ENCODE measurements at regions not wholly inside any gene's neighbourhood (a gene's known extent, or its start where the extent isn't known, plus 50 kb on each side); places are given as distances from the start of the nearest gene placed in this dataset.

DNA sequence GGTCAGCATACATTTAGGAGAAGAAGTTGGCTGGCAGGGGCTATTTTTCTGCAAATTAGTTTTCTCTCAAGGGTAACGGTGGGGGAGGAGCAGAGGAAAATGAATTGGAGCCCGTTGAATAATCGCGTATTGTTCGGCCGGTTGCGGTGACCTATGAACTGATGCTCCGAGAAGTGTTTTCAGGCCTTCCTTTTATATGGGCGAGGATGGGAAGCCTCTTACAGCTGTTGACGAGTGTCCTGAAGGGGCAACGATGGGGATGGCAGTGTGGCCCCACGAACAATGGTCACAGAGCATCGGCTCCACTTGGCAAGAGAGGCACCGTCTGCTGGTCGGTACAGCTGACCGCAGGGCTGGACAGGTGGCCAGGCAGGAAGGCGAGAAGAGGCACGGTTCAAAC lies 400.7 kb downstream of the ZSWIM6 start:
- Histone ChIP-seq H3K27me3 (no peaks in the 10 kb centered on the region), H3K27ac (no peak overlapping the region), H3K9me3 (no peaks in the 10 kb centered on the region), H3K4me1 (no peaks in the 10 kb centered on the region), H3K36me3 (no peaks in the 10 kb centered on the region), H3K4me3 (no peak overlapping the region)
- DNase-seq (no peak), ATAC-seq (no peak)
- in situ Hi-C loops (cut with MboI; ENCODE audit: low sequenced_read_pairs in 4 of 4), result no loop called here
- intact Hi-C loops (cut with DNase I; ENCODE audit: low total_unique reads), result no loop called here
- TF ChIP-seq POLR2A (IDR thresholded peaks at IDR 0.05) (no peak), CTCF (IDR thresholded peaks at IDR 0.05 in 4 of 5, conservative IDR thresholded peaks at IDR 0.05 in 1 of 5) (no peak)

DNA sequence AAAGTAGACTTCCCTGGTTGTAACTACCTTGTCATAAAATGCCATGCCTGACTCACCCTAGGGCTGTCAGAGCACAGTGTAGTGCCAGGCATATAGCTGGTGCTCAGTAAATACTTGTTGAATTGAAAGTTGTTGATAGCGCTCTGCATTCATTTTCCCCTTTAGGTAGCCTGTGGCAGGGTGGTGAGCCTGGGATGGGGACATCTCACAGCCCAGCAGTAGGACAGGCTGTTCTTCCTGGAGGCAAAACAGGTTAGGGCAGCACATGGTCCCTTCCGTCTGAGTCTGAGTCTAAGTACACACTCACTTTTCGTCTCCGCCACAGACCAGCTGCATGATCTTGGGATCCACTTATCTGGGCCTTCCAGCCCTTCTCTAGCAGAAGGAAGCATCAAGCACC lies 401.9 kb downstream of the ZSWIM6 start:
- H3K27me3 ChIP-seq, result no peaks in the 10 kb centered on the region
- ATAC-seq (no peak), DNase-seq (no peak)
- in situ Hi-C loops (cut with MboI; ENCODE audit: low sequenced_read_pairs in 4 of 4), result no loop called here
- intact Hi-C loops (cut with DNase I; ENCODE audit: low total_unique reads), result no loop called here
- no peak overlapping the region for H3K4me3 ChIP-seq
- TF ChIP-seq POLR2A (IDR thresholded peaks at IDR 0.05) (no peak), CTCF (IDR thresholded peaks at IDR 0.05 in 4 of 5, conservative IDR thresholded peaks at IDR 0.05 in 1 of 5) (no peak)
- no peaks in the 10 kb centered on the region for H3K9me3 ChIP-seq
- H3K4me1 ChIP-seq, result no peaks in the 10 kb centered on the region
- no peaks in the 10 kb centered on the region for H3K36me3 ChIP-seq
- no peak overlapping the region for H3K27ac ChIP-seq

DNA sequence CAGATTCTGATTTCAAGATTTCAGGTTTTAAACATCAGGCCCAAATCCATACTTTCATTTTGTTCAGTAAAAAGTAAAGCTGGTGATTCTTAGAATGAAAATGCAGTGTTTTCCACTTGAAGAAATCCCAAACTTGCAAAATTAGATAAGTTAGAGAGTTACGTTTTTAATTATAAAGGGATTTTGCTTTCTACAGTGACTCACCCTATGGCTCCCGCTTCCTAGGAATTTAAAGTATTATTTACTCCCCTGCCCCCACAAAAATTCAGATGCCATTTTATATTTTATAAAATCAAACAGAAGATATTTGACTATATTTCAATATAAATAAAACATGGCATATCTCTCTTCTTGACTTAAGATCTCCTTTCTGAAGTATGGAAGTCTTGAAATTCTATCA lies 402.9 kb downstream of the ZSWIM6 start:
- no peaks in the 10 kb centered on the region for H3K4me1 ChIP-seq
- no peak for DNase-seq
- in situ Hi-C loops (cut with MboI; ENCODE audit: low sequenced_read_pairs in 4 of 4) (no loop called here), intact Hi-C loops (cut with DNase I; ENCODE audit: low total_unique reads) (no loop called here)
- H3K4me3 ChIP-seq, result no peak overlapping the region
- no peak for ATAC-seq
- H3K27me3 ChIP-seq, result no peaks in the 10 kb centered on the region
- no peaks in the 10 kb centered on the region for H3K9me3 ChIP-seq
- H3K27ac ChIP-seq, result no peak overlapping the region
- no peaks in the 10 kb centered on the region for H3K36me3 ChIP-seq
- TF ChIP-seq CTCF (IDR thresholded peaks at IDR 0.05 in 4 of 5, conservative IDR thresholded peaks at IDR 0.05 in 1 of 5) (no peak), POLR2A (IDR thresholded peaks at IDR 0.05) (no peak)

GRCh38 chr5:61735531-61735930 lies 403.5 kb downstream of the ZSWIM6 start:
- Histone ChIP-seq H3K27ac (no peak overlapping the region), H3K4me3 (no peak overlapping the region), H3K4me1 (no peaks in the 10 kb centered on the region), H3K27me3 (no peaks in the 10 kb centered on the region), H3K9me3 (no peaks in the 10 kb centered on the region), H3K36me3 (no peaks in the 10 kb centered on the region)
- ATAC-seq, result no peak
- in situ Hi-C loops (cut with MboI; ENCODE audit: low sequenced_read_pairs in 4 of 4), result no loop called here
- DNase-seq, result no peak
- intact Hi-C loops (cut with DNase I; ENCODE audit: low total_unique reads), result no loop called here
- TF ChIP-seq POLR2A (IDR thresholded peaks at IDR 0.05) (no peak), CTCF (IDR thresholded peaks at IDR 0.05 in 4 of 5, conservative IDR thresholded peaks at IDR 0.05 in 1 of 5) (no peak)

DNA sequence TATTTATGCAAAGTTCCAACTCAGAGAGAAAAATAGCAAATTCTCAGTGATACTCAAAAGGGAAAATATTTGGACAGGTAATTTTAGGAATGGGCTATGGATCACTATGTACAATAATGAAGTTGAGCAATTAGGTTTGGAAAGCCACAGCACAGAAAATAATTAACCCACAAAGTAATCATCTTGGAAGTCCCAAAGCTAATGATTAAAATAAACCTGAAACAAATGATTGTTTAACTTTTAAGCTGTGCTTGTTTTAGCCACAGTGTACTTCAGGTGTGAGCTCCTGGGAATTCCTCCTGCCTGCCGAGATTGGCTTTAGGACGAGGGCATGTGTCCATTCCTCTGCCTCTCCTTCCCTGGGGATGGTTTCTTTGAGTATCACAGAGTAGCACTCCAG lies 403.9 kb downstream of the ZSWIM6 start:
- intact Hi-C loops (cut with DNase I; ENCODE audit: low total_unique reads), result no loop called here
- ATAC-seq, result no peak
- Histone ChIP-seq H3K4me3 (no peak overlapping the region), H3K36me3 (no peaks in the 10 kb centered on the region), H3K4me1 (no peaks in the 10 kb centered on the region), H3K27ac (no peak overlapping the region), H3K9me3 (no peaks in the 10 kb centered on the region), H3K27me3 (no peaks in the 10 kb centered on the region)
- in situ Hi-C loops (cut with MboI; ENCODE audit: low sequenced_read_pairs in 4 of 4), result no loop called here
- TF ChIP-seq CTCF (IDR thresholded peaks at IDR 0.05 in 4 of 5, conservative IDR thresholded peaks at IDR 0.05 in 1 of 5), result no peak
- no peak for TF ChIP-seq POLR2A (IDR thresholded peaks at IDR 0.05)
- DNase-seq, result no peak

Data from gastrocnemius medialis (tissue), 4 donors.